ENCODE measurements at regions not wholly inside any gene's neighbourhood (a gene's known extent, or its start where the extent isn't known, plus 50 kb on each side); places are given as distances from the start of the nearest gene placed in this dataset.
A peak's percentile ranks its signal among the peaks of the same experiment; 100 is the strongest.
"Not testable (repeated sequence)": the region's sequence is repeated elsewhere in the genome, so short reads cannot be mapped to it uniquely, and the experiment has no call there.

- not testable (repeated sequence) for DNase-seq (ENCODE audit: low spot score); FAIRE-seq
Observed at GRCh38 chr1:83272484-83272883, 726.4 kb downstream of the TTLL7 start.

DNA sequence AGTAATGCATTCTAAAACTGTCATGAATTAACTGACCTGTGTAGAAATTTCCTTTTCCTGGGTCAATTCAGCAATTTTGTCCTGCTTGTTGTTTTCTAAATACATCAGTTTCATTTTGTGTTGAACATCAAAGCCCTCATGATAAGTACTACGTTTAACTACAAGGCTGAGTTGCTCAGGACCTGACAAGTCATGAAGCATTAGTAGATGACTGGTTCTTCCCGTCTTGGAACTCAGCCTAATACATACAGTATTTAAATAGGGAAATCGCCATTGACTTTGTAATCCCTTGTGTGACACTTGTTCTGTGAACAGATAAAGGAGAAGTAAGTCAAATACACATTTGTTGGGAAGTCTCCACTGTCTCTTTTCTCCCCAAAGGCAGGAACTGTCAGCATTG, 727.1 kb downstream of the TTLL7 start:
- FAIRE-seq; DNase-seq (ENCODE audit: low spot score): not testable (repeated sequence)

DNA sequence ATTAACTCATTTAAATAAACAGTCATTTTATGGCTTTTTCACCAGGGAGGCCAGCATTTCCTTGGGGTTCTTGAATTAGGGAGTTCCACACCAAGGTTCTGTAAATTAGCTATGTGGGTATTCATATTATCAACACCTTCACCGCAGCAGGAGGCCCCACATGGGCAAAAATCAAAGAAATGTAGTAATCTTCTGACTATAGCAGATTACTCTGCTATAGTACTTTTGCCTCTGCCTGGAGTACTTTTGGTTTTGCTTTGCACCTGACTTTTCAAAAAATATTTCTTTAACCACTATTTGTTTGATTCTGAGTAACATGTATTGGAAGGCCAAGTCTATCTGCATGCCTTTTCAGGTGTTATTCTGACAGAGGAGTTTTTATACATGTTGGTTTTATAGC, 728.1 kb downstream of the TTLL7 start:
- not testable (repeated sequence) for DNase-seq (ENCODE audit: low spot score); FAIRE-seq

DNA sequence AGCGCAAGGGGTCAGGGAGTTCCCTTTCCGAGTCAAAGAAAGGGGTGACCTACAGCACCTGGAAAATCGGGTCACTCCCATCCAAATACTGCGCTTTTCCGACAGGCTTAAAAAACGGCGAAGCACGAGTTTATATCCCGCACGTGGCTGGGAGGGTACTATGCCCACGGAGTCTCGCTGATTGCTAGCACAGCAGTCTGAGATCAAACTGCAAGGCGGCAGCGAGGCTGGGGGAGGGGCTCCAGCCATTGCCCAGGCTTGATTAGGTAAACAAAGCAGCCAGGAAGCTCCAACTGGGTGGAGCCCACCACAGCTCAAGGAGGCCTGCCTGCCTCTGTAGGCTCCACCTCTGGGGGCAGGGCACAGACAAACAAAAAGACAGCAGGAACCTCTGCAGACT, 735.1 kb downstream of the TTLL7 start:
- FAIRE-seq, result not testable (repeated sequence)

DNA sequence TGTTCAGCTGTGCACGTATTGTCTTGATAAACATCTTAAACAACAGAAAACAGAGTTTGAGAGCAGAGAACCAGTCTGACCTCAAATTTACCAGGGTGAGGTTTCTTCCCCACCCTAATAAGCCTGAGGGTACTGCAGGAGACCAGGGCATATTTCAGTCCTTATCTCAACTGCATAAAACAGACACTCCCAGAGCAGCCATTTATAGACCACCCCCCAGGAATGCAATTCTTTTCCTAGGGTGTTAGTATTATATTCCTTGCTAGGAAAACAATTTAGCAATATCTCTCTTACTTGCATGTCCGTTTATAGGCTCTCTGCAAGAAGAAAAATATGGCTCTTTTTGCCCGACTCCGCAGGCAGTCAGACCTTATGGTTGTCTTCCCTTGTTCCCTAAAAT, 747.2 kb downstream of the TTLL7 start:
- not testable (repeated sequence) for DNase-seq (ENCODE audit: low spot score); FAIRE-seq

More for the DNA sequence above, 735.1 kb downstream of the TTLL7 start:
- not testable (repeated sequence) for DNase-seq (ENCODE audit: low spot score)

DNA sequence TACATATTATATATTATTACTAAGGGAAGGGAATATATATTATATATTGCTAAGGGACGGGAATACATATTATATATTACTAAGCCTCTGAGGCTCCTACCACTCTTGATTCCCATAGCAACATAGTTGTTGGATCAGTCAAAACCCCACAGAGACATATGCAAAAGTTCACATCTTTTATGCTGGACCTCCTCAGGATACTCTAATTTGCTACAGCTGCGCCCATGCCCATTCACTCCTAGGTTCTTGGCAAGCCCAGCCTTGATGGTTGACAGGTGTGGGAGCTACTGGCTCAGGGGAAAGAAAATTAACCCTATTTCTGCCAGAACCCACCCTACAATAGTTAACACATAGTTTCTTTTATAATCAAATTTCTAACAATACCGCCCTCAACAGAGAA, 752.2 kb downstream of the TTLL7 start:
- FAIRE-seq; DNase-seq (ENCODE audit: low spot score): not testable (repeated sequence)

- DNase-seq (ENCODE audit: low spot score); FAIRE-seq: not testable (repeated sequence)
Observed at GRCh38 chr1:83244832-83245231, 754.1 kb downstream of the TTLL7 start.

DNA sequence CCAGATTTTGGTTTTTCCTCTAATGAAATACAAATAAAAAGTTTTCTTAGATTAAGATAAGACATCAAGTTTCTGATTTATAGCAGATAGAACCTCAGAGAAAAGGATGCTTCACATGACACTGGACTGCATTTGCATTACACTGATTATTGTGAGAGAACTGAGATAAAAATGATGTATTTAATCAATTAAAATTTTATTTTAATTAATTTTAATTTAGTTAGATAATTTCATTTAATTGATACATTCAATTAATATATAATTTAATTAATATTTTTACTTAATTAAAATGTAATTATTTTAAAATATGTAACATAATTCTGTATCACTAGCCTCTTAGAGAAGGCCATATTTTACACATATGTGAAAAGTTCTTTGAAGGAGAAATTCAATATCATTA, 759.4 kb downstream of the TTLL7 start:
- FAIRE-seq, result peak; percentile 81

DNA sequence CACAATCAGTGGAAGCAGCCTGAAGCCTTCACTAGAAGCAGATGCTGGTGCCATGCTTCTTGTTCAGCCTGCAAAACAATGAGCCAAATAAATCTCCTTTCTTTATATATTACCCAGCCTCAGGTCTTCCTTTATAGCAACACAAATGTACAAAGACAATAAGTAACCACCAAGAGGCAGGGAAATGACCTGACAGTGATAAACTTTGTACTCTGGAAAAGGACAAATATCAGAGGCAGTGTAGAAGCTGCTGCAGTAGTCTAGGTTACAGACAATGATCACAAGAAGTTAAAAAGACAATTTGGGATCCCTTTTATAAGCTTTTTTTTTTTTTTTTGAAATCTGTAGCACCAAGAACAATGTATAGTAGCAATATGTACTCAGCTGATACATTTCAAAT, 760.3 kb downstream of the TTLL7 start:
- FAIRE-seq, result not testable (repeated sequence)

More for the DNA sequence above, 759.4 kb downstream of the TTLL7 start:
- not testable (repeated sequence) for DNase-seq (ENCODE audit: low spot score)

DNA sequence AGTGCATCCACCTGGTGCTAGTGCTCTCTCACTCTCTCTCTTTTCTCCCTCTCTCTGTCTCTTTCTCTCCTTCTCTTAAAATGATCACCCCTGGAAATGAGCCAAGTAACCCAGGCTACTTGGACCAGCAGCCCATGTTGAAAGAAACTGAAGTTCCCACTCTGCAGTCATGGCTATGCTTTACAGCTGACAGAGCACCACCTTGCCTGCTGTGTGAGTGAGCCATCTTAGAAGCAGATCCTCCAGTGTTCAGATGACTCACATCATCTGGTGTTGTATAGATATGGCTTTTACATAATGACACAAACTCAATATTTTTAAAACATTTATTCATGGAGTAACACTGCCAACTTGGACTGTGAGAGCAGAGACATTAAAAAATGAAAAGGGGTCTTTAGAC, 779.1 kb downstream of the TTLL7 start:
- not testable (repeated sequence) for DNase-seq (ENCODE audit: low spot score); FAIRE-seq

More for the DNA sequence above, 760.3 kb downstream of the TTLL7 start:
- DNase-seq (ENCODE audit: low spot score), result not testable (repeated sequence)

DNA sequence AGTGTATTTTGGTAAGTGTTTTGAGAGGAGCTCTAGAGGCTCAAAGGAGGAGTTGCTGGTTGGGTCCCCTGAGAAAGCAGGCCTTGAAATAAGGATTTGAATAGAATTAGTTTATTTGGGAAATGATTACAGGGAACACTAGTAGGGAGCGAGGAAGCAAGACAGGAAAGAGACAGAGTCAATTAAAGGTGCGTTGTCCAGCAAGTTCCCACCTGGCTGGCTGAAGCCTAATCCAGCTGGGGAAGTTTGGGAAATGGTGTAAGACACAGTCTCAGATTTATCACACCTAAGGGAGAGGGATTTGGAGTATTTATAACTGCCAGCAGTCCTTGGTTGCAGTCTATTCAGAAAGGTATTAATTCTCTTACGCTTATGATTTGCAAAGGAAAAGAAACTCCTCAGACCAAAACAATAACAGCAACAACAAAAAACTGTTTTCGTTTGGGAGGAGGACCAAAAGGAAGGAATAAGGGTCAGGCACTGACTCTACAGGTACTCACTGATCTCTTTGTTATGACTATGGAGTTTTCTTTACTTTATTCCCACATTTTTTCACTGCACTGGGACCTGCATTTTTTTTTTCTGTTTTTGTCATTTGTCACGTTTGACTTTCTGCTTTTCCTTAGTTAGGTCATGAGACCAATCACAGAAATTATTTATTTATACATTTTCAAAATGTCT, 780.8 kb downstream of the TTLL7 start:
- DNase-seq (ENCODE audit: low spot score); FAIRE-seq: not testable (repeated sequence)

- DNase-seq (ENCODE audit: low spot score); FAIRE-seq: not testable (repeated sequence)
Observed at GRCh38 chr1:83214317-83214716, 784.6 kb downstream of the TTLL7 start.

- not testable (repeated sequence) for DNase-seq (ENCODE audit: low spot score); FAIRE-seq
Observed at GRCh38 chr1:83213648-83214047, 785.3 kb downstream of the TTLL7 start.

DNA sequence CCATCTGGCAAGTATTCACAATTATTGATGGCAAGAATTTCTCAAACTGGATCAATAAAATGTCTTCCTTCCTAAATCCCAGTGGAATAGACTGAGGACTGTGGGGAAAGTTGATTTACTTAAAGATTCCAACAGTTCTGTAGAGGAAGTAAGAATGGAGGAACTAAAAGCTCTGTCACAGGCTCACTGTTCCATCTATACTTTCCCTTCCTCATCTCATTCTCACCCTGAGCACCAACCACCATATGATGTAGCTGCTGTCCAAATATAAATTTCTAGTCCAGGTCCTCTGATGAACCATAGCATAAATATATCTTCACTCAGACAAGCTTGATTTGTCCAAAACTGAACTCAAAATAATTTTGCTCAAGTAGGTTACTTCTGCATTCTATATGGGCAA, 786.9 kb downstream of the TTLL7 start:
- FAIRE-seq; DNase-seq (ENCODE audit: low spot score): not testable (repeated sequence)

DNA sequence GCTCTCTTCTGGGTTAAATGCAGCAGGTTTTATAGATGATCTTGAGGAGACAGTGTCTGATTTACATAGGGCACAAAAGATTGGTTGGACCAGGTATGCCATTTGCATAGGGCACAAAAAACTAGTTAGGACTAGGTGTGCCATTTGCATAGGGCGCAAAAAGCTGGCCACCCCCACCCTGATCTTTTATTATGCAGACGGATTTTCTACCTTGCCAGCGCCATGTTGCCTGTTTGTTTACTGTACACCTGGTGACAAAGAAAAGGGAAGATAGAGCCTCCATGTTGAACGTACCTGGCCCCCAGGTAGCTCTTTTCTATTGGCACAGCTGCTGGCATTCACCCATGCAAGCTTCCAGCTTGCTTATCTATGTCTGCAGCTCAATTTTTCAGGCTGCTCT, 790.4 kb downstream of the TTLL7 start:
- FAIRE-seq; DNase-seq (ENCODE audit: low spot score): not testable (repeated sequence)

DNA sequence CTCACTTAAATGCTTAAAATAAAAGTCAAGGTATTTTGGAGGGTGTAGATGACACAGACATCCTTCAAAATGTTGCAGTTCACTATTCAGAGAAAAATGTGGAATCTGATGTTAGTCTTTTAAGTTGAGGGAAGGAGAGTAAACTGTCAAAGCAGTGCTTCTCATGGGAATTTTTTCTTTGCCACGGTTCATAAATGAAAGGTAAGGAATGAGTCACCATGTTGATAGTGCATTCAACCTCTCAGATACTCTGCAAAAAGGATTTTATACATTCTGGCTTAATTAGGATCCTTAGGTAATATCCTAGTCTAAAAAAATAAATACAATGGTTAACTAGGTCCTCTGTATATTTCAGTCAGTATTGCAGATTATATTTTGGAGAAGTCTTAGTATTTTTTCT, 804.3 kb downstream of the TTLL7 start:
- not testable (repeated sequence) for FAIRE-seq

GRCh38 chr1:83182033-83182728, 816.8 kb downstream of the TTLL7 start:
- FAIRE-seq; DNase-seq (ENCODE audit: low spot score): not testable (repeated sequence)

More for the DNA sequence above, 804.3 kb downstream of the TTLL7 start:
- not testable (repeated sequence) for DNase-seq (ENCODE audit: low spot score)

DNA sequence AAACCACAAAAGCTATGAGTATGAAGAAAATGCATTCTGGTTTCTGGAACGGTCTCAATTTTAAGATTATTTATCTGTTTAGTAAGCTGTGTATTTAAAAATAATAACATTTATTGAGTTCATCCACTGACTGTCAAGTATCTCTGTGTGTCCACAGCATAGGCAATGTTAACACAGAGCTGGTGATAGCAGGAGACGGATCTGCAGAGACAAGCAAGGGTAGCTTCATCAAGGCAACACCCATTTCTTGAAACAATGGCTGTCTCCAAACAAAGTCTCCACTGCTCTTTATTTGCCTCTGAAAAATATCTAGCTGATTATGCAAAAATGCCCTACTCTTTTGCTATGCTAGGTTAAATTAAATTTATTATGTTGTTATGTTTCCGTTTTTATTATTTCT, 818.3 kb downstream of the TTLL7 start:
- not testable (repeated sequence) for DNase-seq (ENCODE audit: low spot score); FAIRE-seq

DNA sequence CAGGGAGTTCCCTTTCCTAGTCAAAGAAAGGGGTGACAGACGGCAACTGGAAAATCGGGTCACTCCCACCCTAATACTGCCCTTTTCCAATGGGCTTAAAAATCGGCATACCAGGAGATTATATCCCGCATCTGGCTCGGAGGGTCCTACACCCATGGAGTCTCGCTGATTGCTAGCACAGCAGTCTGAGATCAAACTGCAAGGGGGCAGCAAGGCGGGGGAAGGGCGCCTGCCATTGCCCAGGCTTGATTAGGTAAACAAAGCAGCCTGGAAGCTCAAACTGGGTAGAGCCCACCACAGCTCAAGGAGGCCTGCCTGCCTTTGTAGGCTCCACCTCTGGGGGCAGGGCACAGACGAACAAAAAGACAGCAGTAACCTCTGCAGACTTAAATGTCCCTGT, 831.3 kb downstream of the TTLL7 start:
- not testable (repeated sequence) for DNase-seq (ENCODE audit: low spot score); FAIRE-seq

GRCh38 chr1:83163879-83164475, 835.0 kb downstream of the TTLL7 start:
- not testable (repeated sequence) for DNase-seq (ENCODE audit: low spot score)
- FAIRE-seq, result peak; percentile 30

DNA sequence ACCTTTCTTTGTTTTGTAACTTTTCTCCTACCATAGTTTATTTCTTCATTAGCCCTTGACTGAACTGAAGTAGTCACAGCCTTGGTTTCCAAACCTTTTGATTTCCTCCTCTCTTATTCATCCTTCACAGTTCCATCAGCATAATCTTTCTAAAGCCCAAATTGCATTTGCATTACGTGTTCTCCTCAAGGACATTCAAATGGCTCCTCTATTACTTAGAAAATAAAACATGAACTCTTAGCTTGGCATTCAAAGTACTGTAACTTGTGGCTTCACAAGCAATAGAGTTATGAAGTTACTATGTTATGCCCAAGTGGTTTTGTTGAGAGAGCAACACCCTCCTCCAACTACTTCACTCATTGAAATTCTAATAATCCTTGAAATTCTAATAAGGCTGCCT, 840.0 kb downstream of the TTLL7 start:
- not testable (repeated sequence) for DNase-seq (ENCODE audit: low spot score)

GRCh38 chr1:83154306-83154705, 844.6 kb downstream of the TTLL7 start:
- not testable (repeated sequence) for FAIRE-seq; DNase-seq (ENCODE audit: low spot score)

More for the DNA sequence above, 840.0 kb downstream of the TTLL7 start:
- not testable (repeated sequence) for FAIRE-seq

All from RCC 7860 (cell line).